Epithelial cell of esophagus (primary cell): ENCODE measurements at regions not wholly inside any gene's neighbourhood (a gene's known extent, or its start where the extent isn't known, plus 50 kb on each side); places are given as distances from the start of the nearest gene placed in this dataset.

Experiments used
- DNase-seq: peaks from one replicate; pipeline ENCODE4 v3.0.0; 2010; ENCODE audit warnings: low read depth
- H3K4me3 ChIP-seq: 2 replicates; pipeline ENCODE4 v1.5.1; 2011; ENCODE audit warnings: mild to moderate bottlenecking, low read length, control low read depth
- TF ChIP-seq, protein P1 (sequence below): IDR thresholded peaks from 2 replicates; pipeline ENCODE4 v1.5.1; 2011; ENCODE audit warnings: low read depth, mild to moderate bottlenecking, low read length, control low read depth, inconsistent platforms; ENCODE audit not compliant: insufficient read depth; ENCODE audit errors: missing control alignments

GRCh38 chr16:54453871-54454270 lies 167.3 kb upstream of the IRX3 start:
- DNase-seq = no peak
- no peak overlapping the region for H3K4me3 ChIP-seq
- TF ChIP-seq, protein P1, sequence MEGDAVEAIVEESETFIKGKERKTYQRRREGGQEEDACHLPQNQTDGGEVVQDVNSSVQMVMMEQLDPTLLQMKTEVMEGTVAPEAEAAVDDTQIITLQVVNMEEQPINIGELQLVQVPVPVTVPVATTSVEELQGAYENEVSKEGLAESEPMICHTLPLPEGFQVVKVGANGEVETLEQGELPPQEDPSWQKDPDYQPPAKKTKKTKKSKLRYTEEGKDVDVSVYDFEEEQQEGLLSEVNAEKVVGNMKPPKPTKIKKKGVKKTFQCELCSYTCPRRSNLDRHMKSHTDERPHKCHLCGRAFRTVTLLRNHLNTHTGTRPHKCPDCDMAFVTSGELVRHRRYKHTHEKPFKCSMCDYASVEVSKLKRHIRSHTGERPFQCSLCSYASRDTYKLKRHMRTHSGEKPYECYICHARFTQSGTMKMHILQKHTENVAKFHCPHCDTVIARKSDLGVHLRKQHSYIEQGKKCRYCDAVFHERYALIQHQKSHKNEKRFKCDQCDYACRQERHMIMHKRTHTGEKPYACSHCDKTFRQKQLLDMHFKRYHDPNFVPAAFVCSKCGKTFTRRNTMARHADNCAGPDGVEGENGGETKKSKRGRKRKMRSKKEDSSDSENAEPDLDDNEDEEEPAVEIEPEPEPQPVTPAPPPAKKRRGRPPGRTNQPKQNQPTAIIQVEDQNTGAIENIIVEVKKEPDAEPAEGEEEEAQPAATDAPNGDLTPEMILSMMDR = no peak

DNA sequence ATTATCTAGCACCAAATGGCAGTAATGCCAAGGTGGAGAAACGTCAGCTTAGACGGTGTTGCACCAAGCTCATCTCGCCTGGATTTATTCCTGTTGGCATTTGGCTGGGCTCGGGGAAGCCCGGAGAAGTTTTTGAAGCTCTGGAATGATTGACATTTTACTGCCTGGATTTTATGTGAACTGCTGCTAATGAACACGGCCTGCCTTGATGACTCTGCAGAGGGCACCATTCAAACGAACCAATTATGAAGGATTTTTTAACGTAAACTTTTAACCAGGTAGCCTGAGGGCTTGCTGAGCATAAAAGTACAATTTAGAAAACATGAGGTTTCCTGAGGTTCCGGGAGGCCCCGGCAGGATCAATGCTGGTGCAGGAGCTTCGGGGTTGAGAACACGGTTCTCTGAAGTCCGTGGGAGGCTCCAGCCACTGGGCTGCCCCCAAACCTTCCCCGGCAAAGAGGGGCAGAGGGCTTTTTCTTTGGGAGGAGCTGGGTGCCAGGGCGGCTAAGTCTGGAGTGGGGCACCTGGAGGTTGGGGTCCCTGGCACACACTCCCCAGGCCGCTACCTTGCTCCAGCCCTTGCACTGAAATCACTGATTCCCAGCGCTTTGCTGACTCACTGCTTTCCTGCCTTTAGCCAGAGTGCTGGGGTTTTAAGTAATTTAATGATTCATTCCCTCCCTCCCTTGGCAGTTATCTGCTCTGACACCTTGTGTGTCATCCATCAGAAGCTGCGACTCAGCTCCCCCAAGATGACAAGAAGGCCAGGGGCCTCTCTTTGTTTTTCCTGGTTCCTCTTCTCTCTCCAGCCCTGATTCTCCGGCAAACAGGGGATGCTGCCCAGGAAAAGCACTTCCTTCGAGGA lies 161.2 kb upstream of the IRX3 start:
- DNase-seq = peak; percentile 89
- TF ChIP-seq, protein P1 = no peak
- H3K4me3 ChIP-seq = no peak overlapping the region

- peak; percentile 80 for DNase-seq
- no peak overlapping the region for H3K4me3 ChIP-seq
- TF ChIP-seq, protein P1 = no peak
These were observed 160.1 kb upstream of the IRX3 start for GRCh38 chr16:54446639-54447038.

DNA sequence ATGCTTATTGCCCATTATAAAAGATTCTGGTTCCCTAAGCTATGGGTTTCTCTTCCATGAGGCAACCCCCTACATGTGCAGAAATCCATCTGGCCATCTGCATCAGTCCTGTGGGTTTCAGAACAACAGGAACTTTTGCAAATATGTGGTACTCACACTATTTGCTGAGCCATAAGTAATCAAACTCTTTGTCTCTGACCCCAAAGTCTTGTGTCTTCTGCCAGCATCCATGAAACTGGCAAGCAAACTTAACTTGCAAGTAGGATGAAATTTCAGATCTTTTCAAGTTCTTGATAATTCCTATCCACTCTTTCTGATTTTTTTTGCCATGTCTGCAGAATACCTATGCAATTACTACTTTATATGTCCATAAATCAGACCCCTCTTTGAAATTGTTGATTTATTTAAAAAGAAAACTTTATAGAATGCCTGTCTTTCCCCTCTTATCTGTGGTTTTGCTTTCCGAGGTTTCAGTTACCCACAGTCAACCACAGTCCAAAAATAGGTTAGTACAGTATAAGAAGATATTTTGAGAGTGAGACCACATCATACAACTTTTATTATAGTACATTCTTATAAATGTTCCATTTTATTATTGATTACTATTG lies 158.4 kb upstream of the IRX3 start:
- TF ChIP-seq, protein P1 = no peak

DNA sequence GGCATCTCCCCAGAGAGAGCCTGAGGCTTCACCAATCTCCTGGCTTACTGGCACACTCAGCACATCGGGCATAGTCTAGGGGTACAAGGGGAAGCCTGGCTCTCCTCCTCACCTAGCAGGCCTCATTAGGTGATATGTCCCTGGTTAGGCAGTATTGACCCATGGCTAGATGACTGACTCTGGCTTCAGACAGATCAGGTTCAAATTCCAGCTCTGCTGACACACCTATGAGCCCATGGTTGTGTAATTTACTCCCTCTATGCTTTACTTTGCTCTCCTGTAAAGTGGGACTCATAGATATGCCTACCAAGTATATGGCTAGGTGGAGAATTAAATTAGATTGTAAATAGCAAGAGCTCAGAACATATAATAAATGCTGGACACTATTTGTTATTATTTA lies 157.3 kb upstream of the IRX3 start:
- TF ChIP-seq, protein P1 = no peak
- H3K4me3 ChIP-seq = no peak overlapping the region
- DNase-seq = no peak

More for the DNA sequence above, 158.4 kb upstream of the IRX3 start:
- DNase-seq = no peak
- H3K4me3 ChIP-seq = no peak overlapping the region

DNA sequence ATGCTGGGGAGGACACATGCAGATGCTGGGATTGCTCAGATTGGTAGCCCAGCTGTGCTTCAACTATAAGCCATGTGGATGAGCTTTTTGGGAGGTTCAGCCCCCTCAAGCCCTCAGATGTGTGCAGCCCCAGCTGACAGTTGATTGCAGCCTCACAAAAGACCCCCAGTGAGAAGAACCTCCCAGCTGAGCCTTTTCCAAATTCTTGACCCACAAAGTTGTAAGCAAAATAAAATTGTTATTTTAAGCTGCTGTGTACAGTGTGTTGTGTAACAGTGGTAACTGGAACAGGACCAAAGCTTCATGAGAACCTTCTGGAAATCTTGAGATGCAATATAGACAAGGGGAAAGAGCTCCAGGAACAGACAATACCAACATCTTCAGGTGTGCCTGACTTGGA lies 156.8 kb upstream of the IRX3 start:
- TF ChIP-seq, protein P1 = no peak
- H3K4me3 ChIP-seq = no peak overlapping the region
- no peak for DNase-seq
